Endothelial cell (in vitro differentiated cells): ENCODE measurements at regions not wholly inside any gene's neighbourhood (a gene's known extent, or its start where the extent isn't known, plus 50 kb on each side); places are given as distances from the start of the nearest gene placed in this dataset.

ENCODE experiments used
- DNase-seq: peaks from one replicate; pipeline ENCODE4 v3.0.0; 2021; ENCODE audit warnings: low spot score
- H3K27ac Mint-ChIP-seq: one replicate; pipeline ENCODE4 v1.8.0; 2021; ENCODE audit warnings: mixed read lengths, inconsistent platforms; ENCODE audit not compliant: unreplicated experiment
- H3K27me3 Mint-ChIP-seq: one replicate; pipeline ENCODE4 v1.8.0; 2021; ENCODE audit warnings: mild to moderate bottlenecking, moderate library complexity, mixed read lengths, inconsistent platforms; ENCODE audit not compliant: unreplicated experiment
- H3K36me3 Mint-ChIP-seq: one replicate; pipeline ENCODE4 v1.8.0; 2021; ENCODE audit warnings: mild to moderate bottlenecking, low read depth, mixed read lengths, inconsistent platforms; ENCODE audit not compliant: unreplicated experiment
- H3K4me1 Mint-ChIP-seq: one replicate; pipeline ENCODE4 v1.8.0; 2021; ENCODE audit warnings: mild to moderate bottlenecking, mixed read lengths, inconsistent platforms; ENCODE audit not compliant: unreplicated experiment
- H3K4me3 Mint-ChIP-seq: one replicate; pipeline ENCODE4 v1.8.0; 2021; ENCODE audit warnings: mild to moderate bottlenecking, mixed read lengths, inconsistent platforms; ENCODE audit not compliant: unreplicated experiment
- H3K9me3 Mint-ChIP-seq: one replicate; pipeline ENCODE4 v1.8.0; 2021; ENCODE audit warnings: mixed read lengths, inconsistent platforms; ENCODE audit not compliant: unreplicated experiment
- TF ChIP-seq, protein P1 (sequence below): fragments of 200-600 bp; sonication (generic); IDR thresholded peaks from one replicate; pipeline ENCODE4 v1.5.0; 2021; ENCODE audit warnings: antibody characterized with exemption; ENCODE audit not compliant: unreplicated experiment

DNA sequence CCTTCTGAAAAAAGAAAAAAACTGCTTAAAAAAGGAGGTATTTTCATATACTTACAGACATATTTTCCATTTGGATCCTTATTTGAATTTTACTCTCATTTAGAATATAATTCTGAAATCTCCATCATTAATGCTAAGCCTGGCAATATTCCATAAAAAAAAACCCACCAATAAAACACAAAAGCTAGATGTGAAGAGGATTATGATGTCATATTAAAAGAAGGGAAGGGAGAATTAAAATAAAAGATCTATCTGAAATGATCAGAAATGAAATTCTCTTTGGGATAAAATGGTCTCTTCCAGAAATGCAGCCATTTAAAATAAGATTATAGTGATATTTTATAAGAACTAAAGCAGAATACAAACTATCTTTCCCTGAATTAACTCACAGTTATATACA lies 206.7 kb upstream of the CAMK1G start:
- no peaks in the 10 kb centered on the region for H3K27me3 Mint-ChIP-seq
- H3K4me1 Mint-ChIP-seq = peaks cover 17% of the 10 kb centered on the region
- no peak for DNase-seq
- no peaks in the 10 kb centered on the region for H3K36me3 Mint-ChIP-seq
- no peak overlapping the region for H3K27ac Mint-ChIP-seq
- H3K4me3 Mint-ChIP-seq = no peak overlapping the region
- TF ChIP-seq, protein P1, sequence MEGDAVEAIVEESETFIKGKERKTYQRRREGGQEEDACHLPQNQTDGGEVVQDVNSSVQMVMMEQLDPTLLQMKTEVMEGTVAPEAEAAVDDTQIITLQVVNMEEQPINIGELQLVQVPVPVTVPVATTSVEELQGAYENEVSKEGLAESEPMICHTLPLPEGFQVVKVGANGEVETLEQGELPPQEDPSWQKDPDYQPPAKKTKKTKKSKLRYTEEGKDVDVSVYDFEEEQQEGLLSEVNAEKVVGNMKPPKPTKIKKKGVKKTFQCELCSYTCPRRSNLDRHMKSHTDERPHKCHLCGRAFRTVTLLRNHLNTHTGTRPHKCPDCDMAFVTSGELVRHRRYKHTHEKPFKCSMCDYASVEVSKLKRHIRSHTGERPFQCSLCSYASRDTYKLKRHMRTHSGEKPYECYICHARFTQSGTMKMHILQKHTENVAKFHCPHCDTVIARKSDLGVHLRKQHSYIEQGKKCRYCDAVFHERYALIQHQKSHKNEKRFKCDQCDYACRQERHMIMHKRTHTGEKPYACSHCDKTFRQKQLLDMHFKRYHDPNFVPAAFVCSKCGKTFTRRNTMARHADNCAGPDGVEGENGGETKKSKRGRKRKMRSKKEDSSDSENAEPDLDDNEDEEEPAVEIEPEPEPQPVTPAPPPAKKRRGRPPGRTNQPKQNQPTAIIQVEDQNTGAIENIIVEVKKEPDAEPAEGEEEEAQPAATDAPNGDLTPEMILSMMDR = no peak
- no peaks in the 10 kb centered on the region for H3K9me3 Mint-ChIP-seq

- Mint-ChIP-seq H3K4me3 (no peak overlapping the region), H3K27me3 (no peaks in the 10 kb centered on the region), H3K4me1 (peaks cover 22% of the 10 kb centered on the region), H3K9me3 (no peaks in the 10 kb centered on the region), H3K27ac (no peak overlapping the region), H3K36me3 (no peaks in the 10 kb centered on the region)
- DNase-seq = no peak
- TF ChIP-seq, protein P1 = no peak
These were observed 205.5 kb upstream of the CAMK1G start for GRCh38 chr1:209377995-209378394.

DNA sequence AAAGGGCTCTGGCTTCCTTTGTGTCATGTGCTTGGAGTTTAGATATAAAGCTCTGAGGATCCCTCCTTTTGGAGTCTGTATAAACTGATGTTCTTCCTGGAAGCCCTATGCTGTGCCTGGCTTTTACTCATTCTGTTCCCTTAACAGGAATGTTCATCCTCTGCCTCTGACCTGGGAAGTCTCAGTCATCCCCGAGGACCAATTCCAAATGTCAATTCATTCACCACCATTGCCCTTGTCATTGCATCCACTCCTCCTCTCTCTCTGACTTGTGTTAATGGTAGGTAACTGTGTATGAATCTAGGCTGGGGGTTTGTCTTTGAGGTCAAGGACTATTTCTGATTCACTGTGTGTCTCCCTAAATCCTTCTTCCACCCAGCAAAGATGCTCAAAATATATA lies 204.2 kb upstream of the CAMK1G start:
- no peak for DNase-seq
- H3K4me3 Mint-ChIP-seq = no peak overlapping the region
- H3K27me3 Mint-ChIP-seq = no peaks in the 10 kb centered on the region
- no peaks in the 10 kb centered on the region for H3K36me3 Mint-ChIP-seq
- H3K27ac Mint-ChIP-seq = no peak overlapping the region
- H3K9me3 Mint-ChIP-seq = no peaks in the 10 kb centered on the region
- peaks cover 27% of the 10 kb centered on the region for H3K4me1 Mint-ChIP-seq
- TF ChIP-seq, protein P1 = no peak

DNA sequence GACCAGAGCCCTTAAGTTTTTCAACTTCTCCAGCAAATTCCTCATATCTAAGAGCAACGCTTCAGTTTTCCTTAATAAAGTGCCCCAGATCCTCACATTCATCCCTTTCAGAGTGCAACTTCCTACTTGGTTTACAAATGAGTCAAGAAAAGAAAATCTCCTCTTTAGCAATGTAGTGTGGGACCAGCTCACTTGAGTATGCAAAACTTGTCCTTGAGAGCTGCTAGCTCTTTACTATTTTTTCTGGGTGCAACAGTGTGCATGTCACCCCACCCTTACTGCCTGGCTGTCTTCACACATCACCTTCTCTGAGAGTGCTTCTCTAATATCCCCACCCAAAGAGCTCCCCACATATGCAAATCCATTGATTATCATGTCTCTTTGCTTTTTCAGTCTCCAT lies 203.1 kb upstream of the CAMK1G start:
- Mint-ChIP-seq H3K4me3 (no peak overlapping the region), H3K36me3 (no peaks in the 10 kb centered on the region), H3K4me1 (peaks cover 21% of the 10 kb centered on the region), H3K9me3 (no peaks in the 10 kb centered on the region), H3K27ac (no peak overlapping the region), H3K27me3 (no peaks in the 10 kb centered on the region)
- no peak for DNase-seq
- TF ChIP-seq, protein P1 = no peak

DNA sequence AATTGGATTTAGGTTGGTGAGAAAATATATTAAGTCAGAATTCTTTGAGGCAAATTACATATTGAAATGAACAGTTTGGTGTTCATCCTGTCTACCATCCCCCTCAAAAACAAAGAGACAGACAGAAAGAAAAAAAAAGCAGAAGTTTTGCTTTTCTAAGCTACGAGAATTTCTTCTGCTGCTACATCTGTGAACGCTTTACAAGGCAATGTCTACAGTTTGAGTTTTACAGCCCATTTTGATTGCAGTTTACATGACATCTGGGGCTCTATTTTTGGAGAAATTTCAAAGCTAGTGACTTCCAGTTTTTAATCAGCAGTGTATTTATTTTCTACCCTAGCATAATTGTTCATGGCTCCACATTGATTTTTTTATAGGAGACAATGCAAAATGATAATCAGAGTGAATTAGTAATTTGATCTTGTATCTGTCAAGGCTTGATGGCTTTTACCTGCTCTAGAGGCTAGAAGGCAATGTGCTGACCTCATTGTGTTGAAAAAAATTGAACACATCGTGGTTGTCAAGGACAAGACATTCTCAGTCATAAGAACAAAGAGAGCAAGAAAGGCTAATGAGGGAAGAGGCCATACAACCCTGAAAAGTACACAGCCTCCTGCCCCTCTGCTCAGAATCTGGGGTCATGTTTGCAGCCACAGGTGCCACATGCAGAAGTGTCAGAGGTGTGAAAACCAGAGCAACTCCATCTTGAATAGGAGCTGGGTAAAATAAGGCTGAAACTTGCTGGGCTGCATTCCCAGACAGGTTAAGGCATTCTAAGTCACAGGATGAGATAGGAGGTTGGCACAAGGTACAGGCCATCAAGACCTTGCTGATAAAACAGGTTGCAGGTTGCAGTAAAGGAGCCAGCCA lies 201.0 kb upstream of the CAMK1G start:
- H3K27ac Mint-ChIP-seq = no peak overlapping the region
- H3K27me3 Mint-ChIP-seq = no peaks in the 10 kb centered on the region
- TF ChIP-seq, protein P1 = no peak
- no peak overlapping the region for H3K4me3 Mint-ChIP-seq
- no peaks in the 10 kb centered on the region for H3K9me3 Mint-ChIP-seq
- no peak for DNase-seq
- no peaks in the 10 kb centered on the region for H3K36me3 Mint-ChIP-seq
- H3K4me1 Mint-ChIP-seq = peaks cover 15% of the 10 kb centered on the region
